ENCODE measurements at regions not wholly inside any gene's neighbourhood (a gene's known extent, or its start where the extent isn't known, plus 50 kb on each side); places are given as distances from the start of the nearest gene placed in this dataset.

DNA sequence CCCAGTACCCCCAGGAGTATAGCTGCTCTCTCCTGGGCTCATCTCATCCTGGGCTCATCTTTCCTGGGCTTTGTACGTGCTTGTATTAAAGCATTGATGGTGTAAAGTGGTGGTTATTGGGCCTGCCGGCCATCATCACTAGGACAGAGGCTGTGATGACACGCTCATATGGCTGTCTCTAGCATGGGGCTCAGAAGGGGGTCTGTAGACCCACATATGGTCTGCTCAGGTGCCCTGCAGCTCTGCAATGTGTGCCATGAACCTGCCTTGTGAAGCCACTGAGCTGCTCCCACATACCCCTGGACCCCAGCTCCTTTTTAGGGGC, 143.4 kb downstream of the CDC5L start:
- no peak overlapping the region for H3K4me3 ChIP-seq (ENCODE audit: control insufficient read depth, low read depth, low read length)
- TF ChIP-seq, protein P1, sequence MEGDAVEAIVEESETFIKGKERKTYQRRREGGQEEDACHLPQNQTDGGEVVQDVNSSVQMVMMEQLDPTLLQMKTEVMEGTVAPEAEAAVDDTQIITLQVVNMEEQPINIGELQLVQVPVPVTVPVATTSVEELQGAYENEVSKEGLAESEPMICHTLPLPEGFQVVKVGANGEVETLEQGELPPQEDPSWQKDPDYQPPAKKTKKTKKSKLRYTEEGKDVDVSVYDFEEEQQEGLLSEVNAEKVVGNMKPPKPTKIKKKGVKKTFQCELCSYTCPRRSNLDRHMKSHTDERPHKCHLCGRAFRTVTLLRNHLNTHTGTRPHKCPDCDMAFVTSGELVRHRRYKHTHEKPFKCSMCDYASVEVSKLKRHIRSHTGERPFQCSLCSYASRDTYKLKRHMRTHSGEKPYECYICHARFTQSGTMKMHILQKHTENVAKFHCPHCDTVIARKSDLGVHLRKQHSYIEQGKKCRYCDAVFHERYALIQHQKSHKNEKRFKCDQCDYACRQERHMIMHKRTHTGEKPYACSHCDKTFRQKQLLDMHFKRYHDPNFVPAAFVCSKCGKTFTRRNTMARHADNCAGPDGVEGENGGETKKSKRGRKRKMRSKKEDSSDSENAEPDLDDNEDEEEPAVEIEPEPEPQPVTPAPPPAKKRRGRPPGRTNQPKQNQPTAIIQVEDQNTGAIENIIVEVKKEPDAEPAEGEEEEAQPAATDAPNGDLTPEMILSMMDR (IDR thresholded peaks at IDR 0.05; ENCODE audit: control insufficient read depth, insufficient read depth, low read depth, low read length, missing control alignments), result no peak
- DNase-seq (ENCODE audit: low read depth), result no peak

DNA sequence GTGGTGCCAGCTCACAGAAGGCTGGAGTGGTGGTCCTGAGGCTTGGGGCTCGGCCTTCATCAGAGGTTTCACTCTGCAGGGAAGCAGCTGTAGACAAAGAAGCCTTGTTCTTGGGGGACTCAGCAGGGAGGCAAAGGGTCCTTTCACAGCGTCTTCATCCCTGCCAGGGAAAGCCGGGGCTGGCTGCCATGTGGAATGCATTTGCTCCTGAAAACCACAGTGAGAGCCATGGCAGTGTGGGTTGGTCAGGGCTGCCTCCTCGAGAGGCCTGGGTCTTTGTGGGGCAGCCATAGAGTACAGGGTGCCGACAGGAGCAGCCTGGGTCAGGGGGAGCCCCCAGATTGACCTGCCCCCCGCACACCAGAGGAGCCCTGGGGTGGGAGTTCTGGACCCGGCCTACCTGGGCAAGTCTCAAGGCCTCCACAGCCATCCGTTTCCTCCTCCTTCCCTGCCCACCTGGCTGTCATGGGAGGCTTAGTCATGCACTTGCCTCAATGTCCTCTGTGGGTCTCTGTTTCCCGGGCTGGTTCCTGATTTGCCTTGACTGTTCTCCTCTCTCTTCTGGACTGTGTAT, 144.0 kb downstream of the CDC5L start:
- TF ChIP-seq, protein P1 (IDR thresholded peaks at IDR 0.05; ENCODE audit: control insufficient read depth, insufficient read depth, low read depth, low read length, missing control alignments), result no peak
- no peak for DNase-seq (ENCODE audit: low read depth)
- H3K4me3 ChIP-seq (ENCODE audit: control insufficient read depth, low read depth, low read length), result no peak overlapping the region

DNA sequence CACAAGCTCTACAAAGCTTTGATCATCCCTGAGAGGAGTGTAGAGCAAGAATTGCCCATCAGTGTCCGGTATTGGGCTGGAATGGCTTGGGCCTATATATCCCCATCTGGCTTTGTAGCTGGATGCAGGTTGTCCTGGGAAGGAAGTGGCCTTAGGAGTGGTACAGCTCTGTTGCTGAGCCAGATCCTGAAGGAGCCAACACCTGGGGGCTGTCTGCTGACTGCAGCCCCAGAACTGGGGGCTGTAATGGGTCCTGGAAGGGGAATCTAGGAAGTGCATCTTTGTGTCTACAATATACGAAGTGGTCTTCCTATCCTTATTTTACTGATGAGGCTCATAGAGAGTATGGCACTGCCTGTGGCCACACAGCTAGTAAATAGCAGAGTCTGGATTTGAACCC, 145.9 kb downstream of the CDC5L start:
- TF ChIP-seq, protein P1 (IDR thresholded peaks at IDR 0.05; ENCODE audit: control insufficient read depth, insufficient read depth, low read depth, low read length, missing control alignments), result no peak
- H3K4me3 ChIP-seq (ENCODE audit: control insufficient read depth, low read depth, low read length), result no peak overlapping the region
- DNase-seq (ENCODE audit: low read depth), result no peak

DNA sequence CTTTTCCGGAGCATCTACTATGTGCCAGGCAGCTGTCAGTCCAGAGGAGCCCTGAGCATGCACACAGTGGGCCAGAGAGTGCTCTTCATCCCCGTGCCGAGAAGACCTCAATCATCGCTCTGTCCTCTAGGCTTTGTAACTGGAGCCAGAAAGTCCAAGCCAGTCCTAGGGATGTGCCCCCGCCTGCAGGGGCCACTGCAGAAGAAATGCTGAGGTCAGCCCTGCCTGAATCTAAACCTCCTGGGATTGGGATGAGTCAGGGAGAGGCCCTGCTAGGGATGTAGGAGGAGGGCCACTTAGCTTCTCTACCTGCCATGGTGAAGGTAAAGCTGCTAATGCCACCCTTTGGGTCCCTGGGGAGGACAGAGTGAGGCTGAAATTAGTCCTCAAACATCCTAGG, 146.8 kb downstream of the CDC5L start:
- no peak for DNase-seq (ENCODE audit: low read depth)
- TF ChIP-seq, protein P1 (IDR thresholded peaks at IDR 0.05; ENCODE audit: control insufficient read depth, insufficient read depth, low read depth, low read length, missing control alignments), result no peak
- no peak overlapping the region for H3K4me3 ChIP-seq (ENCODE audit: control insufficient read depth, low read depth, low read length)

DNA sequence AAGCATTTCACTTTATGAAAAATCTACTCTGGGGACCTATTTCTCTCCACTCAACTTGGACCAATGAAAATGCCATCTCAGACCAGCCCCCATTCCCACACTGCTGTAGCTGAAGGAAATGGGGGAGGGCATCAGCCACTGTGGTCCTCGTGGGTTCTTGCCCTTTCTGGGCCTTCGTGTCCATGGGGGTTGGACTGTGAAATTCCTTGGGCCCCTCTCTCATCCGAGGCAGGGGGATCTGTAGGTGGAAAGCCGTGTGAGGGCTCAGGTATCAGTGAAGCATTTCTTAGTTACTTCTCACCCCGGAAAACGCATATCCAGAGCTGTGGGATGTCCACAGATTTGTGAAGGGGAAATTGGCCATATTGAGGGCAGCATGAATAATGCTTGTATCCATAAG, 147.9 kb downstream of the CDC5L start:
- H3K4me3 ChIP-seq (ENCODE audit: control insufficient read depth, low read depth, low read length), result no peak overlapping the region
- TF ChIP-seq, protein P1 (IDR thresholded peaks at IDR 0.05; ENCODE audit: control insufficient read depth, insufficient read depth, low read depth, low read length, missing control alignments), result no peak
- no peak for DNase-seq (ENCODE audit: low read depth)

DNA sequence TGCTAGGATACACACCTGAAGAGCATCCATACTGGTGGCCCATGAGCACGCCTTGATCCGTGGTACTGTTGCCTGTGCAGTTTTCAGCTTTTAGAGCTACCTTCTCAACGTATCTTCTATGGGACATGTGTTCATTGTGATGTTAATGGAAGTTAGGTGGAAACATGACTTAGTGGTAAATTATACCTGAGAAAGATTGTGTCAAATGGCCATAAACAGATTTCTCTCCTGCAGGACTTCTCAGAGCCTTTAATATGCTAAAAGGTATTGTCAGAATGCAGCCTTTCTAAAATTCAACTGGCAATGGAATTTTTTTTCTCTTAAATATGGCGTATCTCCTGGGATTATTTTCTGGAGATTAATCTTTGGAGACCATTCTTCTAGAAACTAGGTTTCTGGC, 148.5 kb downstream of the CDC5L start:
- DNase-seq (ENCODE audit: low read depth), result no peak
- no peak overlapping the region for H3K4me3 ChIP-seq (ENCODE audit: control insufficient read depth, low read depth, low read length)
- TF ChIP-seq, protein P1 (IDR thresholded peaks at IDR 0.05; ENCODE audit: control insufficient read depth, insufficient read depth, low read depth, low read length, missing control alignments), result no peak

Data from AG09309 (cell line).